ENCODE measurements at regions not wholly inside any gene's neighbourhood (a gene's known extent, or its start where the extent isn't known, plus 50 kb on each side); places are given as distances from the start of the nearest gene placed in this dataset.

- no peak for TF ChIP-seq POLR2AphosphoS5 (IDR thresholded peaks at IDR 0.05; ENCODE audit: low read depth, low read length)
- no peak for TF ChIP-seq POLR2A (IDR thresholded peaks at IDR 0.05; ENCODE audit: low read depth, low read length)
- TF ChIP-seq SPI1 (IDR thresholded peaks at IDR 0.05; ENCODE audit: low read depth, low read length), result no peak
- no peak for TF ChIP-seq TAF1 (IDR thresholded peaks at IDR 0.05; ENCODE audit: low read depth, low read length)
- no peak for TF ChIP-seq POU2F2 (IDR thresholded peaks at IDR 0.05; ENCODE audit: low read depth, low read length)
- no peak for TF ChIP-seq PAX5 (IDR thresholded peaks at IDR 0.05; ENCODE audit: insufficient read depth, low read length, severe bottlenecking)
Measured at GRCh38 chr2:128692895-128693742, 374.5 kb upstream of the HS6ST1 start.
